ENCODE measurements at regions not wholly inside any gene's neighbourhood (a gene's known extent, or its start where the extent isn't known, plus 50 kb on each side); places are given as distances from the start of the nearest gene placed in this dataset.

GRCh38 chr5:120072068-120072761, 391.9 kb upstream of the PRR16 start:
- Histone ChIP-seq H3F3A (ENCODE audit: control insufficient read depth, insufficient read depth) (no peaks in the 10 kb centered on the region), H3K4me2 (ENCODE audit: low read length) (no peak overlapping the region), H3K9me3 (ENCODE audit: control insufficient read depth, insufficient read depth, low read length) (no peaks in the 10 kb centered on the region), H3K4me3 (ENCODE audit: low read length) (no peak overlapping the region), H3K79me2 (ENCODE audit: control insufficient read depth, low read length) (no peaks in the 10 kb centered on the region), H3K4me1 (ENCODE audit: control insufficient read depth, low read length) (no peaks in the 10 kb centered on the region), H3K36me3 (ENCODE audit: control insufficient read depth, low read length) (no peaks in the 10 kb centered on the region), H4K20me1 (ENCODE audit: control insufficient read depth, insufficient read depth, low read depth, low read length) (no peaks in the 10 kb centered on the region), H3K9me2 (replicated peaks; ENCODE audit: control insufficient read depth, low read length) (no peaks in the 10 kb centered on the region), H3K27me3 (ENCODE audit: control insufficient read depth, low read length) (no peaks in the 10 kb centered on the region), H3K27ac (ENCODE audit: low read depth, low read length) (no peak overlapping the region)
- TF ChIP-seq EZH2phosphoT487 (IDR thresholded peaks at IDR 0.05; ENCODE audit: borderline replicate concordance, low read length) = no peak
- TF ChIP-seq, protein P1, sequence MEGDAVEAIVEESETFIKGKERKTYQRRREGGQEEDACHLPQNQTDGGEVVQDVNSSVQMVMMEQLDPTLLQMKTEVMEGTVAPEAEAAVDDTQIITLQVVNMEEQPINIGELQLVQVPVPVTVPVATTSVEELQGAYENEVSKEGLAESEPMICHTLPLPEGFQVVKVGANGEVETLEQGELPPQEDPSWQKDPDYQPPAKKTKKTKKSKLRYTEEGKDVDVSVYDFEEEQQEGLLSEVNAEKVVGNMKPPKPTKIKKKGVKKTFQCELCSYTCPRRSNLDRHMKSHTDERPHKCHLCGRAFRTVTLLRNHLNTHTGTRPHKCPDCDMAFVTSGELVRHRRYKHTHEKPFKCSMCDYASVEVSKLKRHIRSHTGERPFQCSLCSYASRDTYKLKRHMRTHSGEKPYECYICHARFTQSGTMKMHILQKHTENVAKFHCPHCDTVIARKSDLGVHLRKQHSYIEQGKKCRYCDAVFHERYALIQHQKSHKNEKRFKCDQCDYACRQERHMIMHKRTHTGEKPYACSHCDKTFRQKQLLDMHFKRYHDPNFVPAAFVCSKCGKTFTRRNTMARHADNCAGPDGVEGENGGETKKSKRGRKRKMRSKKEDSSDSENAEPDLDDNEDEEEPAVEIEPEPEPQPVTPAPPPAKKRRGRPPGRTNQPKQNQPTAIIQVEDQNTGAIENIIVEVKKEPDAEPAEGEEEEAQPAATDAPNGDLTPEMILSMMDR (IDR thresholded peaks at IDR 0.05; ENCODE audit: low read depth, low read length, poor library complexity, severe bottlenecking) = no peak

- H3K9me3 ChIP-seq (ENCODE audit: control insufficient read depth, insufficient read depth, low read length) = no peaks in the 10 kb centered on the region
- no peak overlapping the region for H3K27ac ChIP-seq (ENCODE audit: low read depth, low read length)
- no peaks in the 10 kb centered on the region for H3K9me2 ChIP-seq (replicated peaks; ENCODE audit: control insufficient read depth, low read length)
- TF ChIP-seq, protein P1 (IDR thresholded peaks at IDR 0.05; ENCODE audit: low read depth, low read length, poor library complexity, severe bottlenecking) = no peak
- no peak for TF ChIP-seq EZH2phosphoT487 (IDR thresholded peaks at IDR 0.05; ENCODE audit: borderline replicate concordance, low read length)
- no peaks in the 10 kb centered on the region for H3F3A ChIP-seq (ENCODE audit: control insufficient read depth, insufficient read depth)
- no peak overlapping the region for H3K4me2 ChIP-seq (ENCODE audit: low read length)
- H4K20me1 ChIP-seq (ENCODE audit: control insufficient read depth, insufficient read depth, low read depth, low read length) = no peaks in the 10 kb centered on the region
- no peaks in the 10 kb centered on the region for H3K79me2 ChIP-seq (ENCODE audit: control insufficient read depth, low read length)
- no peaks in the 10 kb centered on the region for H3K36me3 ChIP-seq (ENCODE audit: control insufficient read depth, low read length)
- no peaks in the 10 kb centered on the region for H3K27me3 ChIP-seq (ENCODE audit: control insufficient read depth, low read length)
- no peaks in the 10 kb centered on the region for H3K4me1 ChIP-seq (ENCODE audit: control insufficient read depth, low read length)
- no peak overlapping the region for H3K4me3 ChIP-seq (ENCODE audit: low read length)
Observed at GRCh38 chr5:120073722-120074121, 390.4 kb upstream of the PRR16 start.

DNA sequence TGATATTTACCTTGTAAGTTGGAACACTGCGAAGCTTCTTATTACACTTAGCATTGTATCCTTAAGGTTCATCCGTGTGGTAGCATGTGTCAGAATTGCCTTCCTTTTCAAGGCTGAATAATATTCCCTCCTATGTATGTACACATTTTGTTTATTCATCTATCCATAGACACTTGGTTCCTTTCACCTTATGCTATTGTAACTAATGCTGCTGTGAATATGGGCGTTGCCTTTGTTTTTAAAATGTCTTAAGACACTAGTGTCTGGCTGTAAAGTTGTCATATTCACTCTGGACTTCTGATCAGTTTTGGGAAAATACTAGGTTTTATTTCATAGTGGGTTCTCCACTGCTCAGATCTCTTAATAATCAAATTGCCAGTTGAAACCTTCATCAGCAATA, 383.3 kb upstream of the PRR16 start:
- Histone ChIP-seq H3K27ac (ENCODE audit: low read depth, low read length) (no peak overlapping the region), H3F3A (ENCODE audit: control insufficient read depth, insufficient read depth) (no peaks in the 10 kb centered on the region), H3K27me3 (ENCODE audit: control insufficient read depth, low read length) (no peaks in the 10 kb centered on the region), H4K20me1 (ENCODE audit: control insufficient read depth, insufficient read depth, low read depth, low read length) (no peaks in the 10 kb centered on the region), H3K79me2 (ENCODE audit: control insufficient read depth, low read length) (no peaks in the 10 kb centered on the region), H3K36me3 (ENCODE audit: control insufficient read depth, low read length) (no peaks in the 10 kb centered on the region), H3K4me1 (ENCODE audit: control insufficient read depth, low read length) (no peaks in the 10 kb centered on the region), H3K9me3 (ENCODE audit: control insufficient read depth, insufficient read depth, low read length) (no peaks in the 10 kb centered on the region), H3K4me2 (ENCODE audit: low read length) (no peak overlapping the region), H3K9me2 (replicated peaks; ENCODE audit: control insufficient read depth, low read length) (no peaks in the 10 kb centered on the region), H3K4me3 (ENCODE audit: low read length) (no peak overlapping the region)
- TF ChIP-seq, protein P1 (IDR thresholded peaks at IDR 0.05; ENCODE audit: low read depth, low read length, poor library complexity, severe bottlenecking) = no peak
- no peak for TF ChIP-seq EZH2phosphoT487 (IDR thresholded peaks at IDR 0.05; ENCODE audit: borderline replicate concordance, low read length)

All from DOHH2 (cell line).